HepG2 (cell line): ENCODE measurements at regions not wholly inside any gene's neighbourhood (a gene's known extent, or its start where the extent isn't known, plus 50 kb on each side); places are given as distances from the start of the nearest gene placed in this dataset.

Source experiments
- ATAC-seq: fragments of 200-7000 bp; cut with Tn5 transposase; 3 replicates; pipeline ENCODE4 v1.9.1; 2020; ENCODE audit warnings: mild to moderate bottlenecking, moderate library complexity
- BruUV-seq: library from RNA; stranded (reverse); fragments of 400-500 nt; replicated peaks from 2 replicates; lab custom pipeline; 2021; lab: Mats Ljungman, UMichigan
- CTCF ChIA-PET: fragments of 300-600 bp; formaldehyde crosslinking; extraction: SDS; loops from one replicate; lab custom pipeline; 2021; ENCODE audit warnings: low total read pairs, inconsistent platforms, low intra/inter-chr PET ratio; lab: Yijun Ruan, JAX
- POLR2A ChIA-PET: fragments of 350-600 bp; sonication (Branson Sonifier 250); formaldehyde crosslinking; loops from one replicate; lab custom pipeline; 2020; ENCODE audit warnings: antibody characterized with exemption, inconsistent platforms; lab: Yijun Ruan, JAX
- DNase-seq: peaks from one replicate; pipeline ENCODE4 v3.0.0-alpha.2; 2015; ENCODE audit warnings: low spot score
- FAIRE-seq: peaks from 3 replicates; lab custom pipeline; 2011; peaks lifted over from hg19 to GRCh38; lab: Jason Lieb, UNC
- H2AFZ ChIP-seq: one replicate; pipeline ENCODE4 v1.6.1; 2011; ENCODE audit warnings: low read length, inconsistent platforms
- H3K27ac ChIP-seq: fragments of 300-600 bp; 3 replicates; pipeline ENCODE4 v1.8.0; 2011; ENCODE audit warnings: mixed run types, mild to moderate bottlenecking, mixed read lengths, low read length, inconsistent platforms; ENCODE audit not compliant: insufficient read depth; ENCODE audit errors: extremely low read length
- H3K27me3 ChIP-seq, 2 experiments: fragments of 200-600 bp in 1 of 2; 2 replicates in 1 of 2; 3 replicates in 1 of 2; pipeline versions ENCODE4 v1.6.0 to v1.8.0; 2011; ENCODE audit warnings: low read length in 2 of 2, mild to moderate bottlenecking in 2 of 2, moderate library complexity in 2 of 2, inconsistent platforms in 1 of 2; ENCODE audit not compliant: insufficient read depth in 2 of 2, control insufficient read depth in 1 of 2
- H3K36me3 ChIP-seq, 2 experiments: fragments of 200-600 bp in 1 of 2; replicated peaks in 1 of 2; 2 replicates in 1 of 2; 3 replicates in 1 of 2; pipeline versions ENCODE4 v1.5.1 to v1.8.0; 2011; ENCODE audit warnings: low read length in 2 of 2, inconsistent platforms in 1 of 2; ENCODE audit not compliant: insufficient read depth in 2 of 2, control insufficient read depth in 1 of 2
- H3K4me1 ChIP-seq: 2 replicates; pipeline ENCODE4 v1.5.1; 2012; ENCODE audit warnings: low read length, inconsistent platforms; ENCODE audit not compliant: insufficient read depth
- H3K4me2 ChIP-seq: 2 replicates; pipeline ENCODE4 v1.6.0; 2011; ENCODE audit warnings: low read depth, low read length, inconsistent platforms
- H3K4me3 ChIP-seq, 3 experiments: fragments of 200-600 bp in 1 of 3; sonication (generic), shearing (Covaris generic) in 1 of 3; replicated peaks in 1 of 3; 2 replicates each; pipeline ENCODE4 v1.5.1; 2011 to 2016; ENCODE audit warnings: low read length in 3 of 3, inconsistent platforms in 2 of 3, low read depth in 2 of 3, mild to moderate bottlenecking in 2 of 3, control low read depth in 1 of 3, mixed read lengths in 1 of 3; ENCODE audit not compliant: insufficient read depth in 1 of 3
- H3K79me2 ChIP-seq: one replicate; pipeline ENCODE4 v1.6.1; 2011; ENCODE audit warnings: low read length, inconsistent platforms; ENCODE audit not compliant: insufficient read depth
- H3K9ac ChIP-seq: 2 replicates; pipeline ENCODE4 v1.6.0; 2011; ENCODE audit warnings: mild to moderate bottlenecking, low read depth, low read length, inconsistent platforms; ENCODE audit not compliant: insufficient read depth
- H3K9me3 ChIP-seq: 2 replicates; pipeline ENCODE4 v1.5.1; 2012; ENCODE audit warnings: mild to moderate bottlenecking, low read length
- H4K20me1 ChIP-seq: 2 replicates; pipeline ENCODE4 v1.6.0; 2011; ENCODE audit warnings: inconsistent platforms, mild to moderate bottlenecking, low read length, moderate library complexity; ENCODE audit not compliant: insufficient read depth
- ATRX ChIP-seq: sonication (generic); formaldehyde crosslinking; IDR thresholded peaks from 2 replicates; pipeline ENCODE4 v1.4.0; 2020; ENCODE audit warnings: missing genetic modification reagents, borderline replicate concordance
- HNF4G ChIP-seq, 2 experiments: sonication (generic) in 1 of 2; formaldehyde crosslinking in 1 of 2; IDR thresholded peaks; 2 replicates each; pipeline versions ENCODE4 v1.4.0 to v1.6.1; 2011 to 2020; ENCODE audit warnings: borderline replicate concordance in 2 of 2, low read depth in 2 of 2, mild to moderate bottlenecking in 2 of 2, low read length in 1 of 2, missing genetic modification reagents in 1 of 2, moderate library complexity in 1 of 2
- HNRNPL ChIP-seq: fragments of 200-400 bp; formaldehyde crosslinking; IDR thresholded peaks from 2 replicates; pipeline ENCODE4 v1.6.1; 2017; ENCODE audit warnings: mild to moderate bottlenecking, low read depth, low read length
- HOXA7 ChIP-seq: sonication (generic); formaldehyde crosslinking; IDR thresholded peaks from 2 replicates; pipeline ENCODE4 v1.8.1; 2022; ENCODE audit warnings: mild to moderate bottlenecking, missing genetic modification reagents, moderate library complexity
- PITX1 ChIP-seq: sonication (generic); formaldehyde crosslinking; IDR thresholded peaks from 2 replicates; pipeline ENCODE4 v1.5.1; 2020; ENCODE audit warnings: mild to moderate bottlenecking, missing genetic modification reagents
- U2AF2 ChIP-seq: fragments of 200-400 bp; formaldehyde crosslinking; IDR thresholded peaks from 2 replicates; pipeline ENCODE4 v1.6.1; 2017; ENCODE audit warnings: low read depth, mild to moderate bottlenecking, low read length
- YY1 ChIP-seq: IDR thresholded peaks from 2 replicates; pipeline ENCODE4 v1.6.1; 2011; ENCODE audit warnings: low read length, low read depth, moderate library complexity, mild to moderate bottlenecking; ENCODE audit not compliant: insufficient read depth, insufficient replicate concordance
- ZNF607 ChIP-seq: sonication (generic); formaldehyde crosslinking; IDR thresholded peaks from 2 replicates; pipeline ENCODE4 v1.5.1; 2020; ENCODE audit warnings: missing genetic modification reagents, mild to moderate bottlenecking, borderline replicate concordance
- WGBS: methylation state at CpG from one replicate; pipeline ENCODE4 v1.1.6; 2017; ENCODE audit warnings: low lambda C conversion rate; 5-methylcytosine and 5-hydroxymethylcytosine counted together
- in situ Hi-C: cut with HindIII; loops from 2 replicates; pipeline ENCODE4 v1.10.0; 2017; ENCODE audit warnings: low pct_unique_long_range_greater_than_20kb; ENCODE audit not compliant: extremely low pct_ligation_motif_present
- intact Hi-C: fragments of 100-400 bp; cut with micrococcal nuclease; formaldehyde crosslinking; loops from one replicate; pipeline ENCODE4 v1.10.0; 2022; ENCODE audit not compliant: unreplicated experiment
- TF ChIP-seq, protein P1 (sequence below): sonication (generic); formaldehyde crosslinking; IDR thresholded peaks from 2 replicates; pipeline ENCODE4 v1.5.0; 2020; ENCODE audit warnings: missing genetic modification reagents

- POLR2A ChIA-PET = no interaction called here
- peak; percentile 1 for DNase-seq
- Histone ChIP-seq H3K9me3 (no peaks in the 10 kb centered on the region), H3K4me1 (no peaks in the 10 kb centered on the region), H3K9ac (no peak overlapping the region), H3K36me3 (no peaks in the 10 kb centered on the region), H3K4me2 (no peak overlapping the region), H4K20me1 (no peaks in the 10 kb centered on the region), H3K79me2 (no peaks in the 10 kb centered on the region), H3K27ac (no peak overlapping the region), H2AFZ (no peak overlapping the region), H3K4me3 (no peak overlapping the region), H3K27me3 (no peaks in the 10 kb centered on the region; a peak in 1 of 5 replicates)
- intact Hi-C loops = no loop called here
- in situ Hi-C loops = no loop called here
- peak; percentile 59; the same call in 2 of the 3 replicates for ATAC-seq
- no TSS peak for BruUV-seq
- CTCF ChIA-PET = no interaction called here
- WGBS = 42% methylated on average over 6 of the region's 6 CpGs
- FAIRE-seq = no peak
- no peak for TF ChIP-seq PITX1
- no peak for TF ChIP-seq ATRX (CRISPR knock-in tag)
- no peak for TF ChIP-seq YY1
- no peak for TF ChIP-seq HOXA7 (CRISPR knock-in tag)
- TF ChIP-seq HNF4G (IDR thresholded peaks at IDR 0.05; ENCODE audit: borderline replicate concordance, low read depth, low read length) = no peak
- no peak for TF ChIP-seq HNF4G (CRISPR knock-in tag; IDR thresholded peaks at IDR 0.05; ENCODE audit: borderline replicate concordance, low read depth)
- TF ChIP-seq ZNF607 (CRISPR knock-in tag) = no peak
- TF ChIP-seq U2AF2 = no peak
- no peak for TF ChIP-seq HNRNPL
- TF ChIP-seq, protein P1, sequence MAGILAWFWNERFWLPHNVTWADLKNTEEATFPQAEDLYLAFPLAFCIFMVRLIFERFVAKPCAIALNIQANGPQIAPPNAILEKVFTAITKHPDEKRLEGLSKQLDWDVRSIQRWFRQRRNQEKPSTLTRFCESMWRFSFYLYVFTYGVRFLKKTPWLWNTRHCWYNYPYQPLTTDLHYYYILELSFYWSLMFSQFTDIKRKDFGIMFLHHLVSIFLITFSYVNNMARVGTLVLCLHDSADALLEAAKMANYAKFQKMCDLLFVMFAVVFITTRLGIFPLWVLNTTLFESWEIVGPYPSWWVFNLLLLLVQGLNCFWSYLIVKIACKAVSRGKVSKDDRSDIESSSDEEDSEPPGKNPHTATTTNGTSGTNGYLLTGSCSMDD = no peak
Measured at GRCh38 chr13:68261105-68261504, 1031.0 kb upstream of the PCDH9 start.
